GM10248 (cell line): ENCODE measurements at regions not wholly inside any gene's neighbourhood (a gene's known extent, or its start where the extent isn't known, plus 50 kb on each side); places are given as distances from the start of the nearest gene placed in this dataset.
A peak's percentile ranks its signal among the peaks of the same experiment; 100 is the strongest.

ENCODE experiments used
- CTCF ChIA-PET: fragments of 300-600 bp; sonication (Branson Sonifier 250); formaldehyde crosslinking; extraction: SDS; loops from one replicate; lab custom pipeline; 2021; ENCODE audit warnings: antibody characterized with exemption; lab: Yijun Ruan, JAX
- POLR2A ChIA-PET: fragments of 350-650 bp; sonication (Branson Sonifier 250); formaldehyde crosslinking; extraction: SDS; loops from one replicate; lab custom pipeline; 2020; ENCODE audit warnings: antibody characterized with exemption; lab: Yijun Ruan, JAX
- DNase-seq: peaks from one replicate; pipeline ENCODE4 v3.0.0; 2012; ENCODE audit errors: extremely low spot score
- CTCF ChIP-seq: IDR thresholded peaks from 2 replicates; pipeline ENCODE4 v1.5.1; 2012; ENCODE audit warnings: mild to moderate bottlenecking, low read depth; ENCODE audit errors: extremely low read depth, missing control alignments, control extremely low read depth

DNA sequence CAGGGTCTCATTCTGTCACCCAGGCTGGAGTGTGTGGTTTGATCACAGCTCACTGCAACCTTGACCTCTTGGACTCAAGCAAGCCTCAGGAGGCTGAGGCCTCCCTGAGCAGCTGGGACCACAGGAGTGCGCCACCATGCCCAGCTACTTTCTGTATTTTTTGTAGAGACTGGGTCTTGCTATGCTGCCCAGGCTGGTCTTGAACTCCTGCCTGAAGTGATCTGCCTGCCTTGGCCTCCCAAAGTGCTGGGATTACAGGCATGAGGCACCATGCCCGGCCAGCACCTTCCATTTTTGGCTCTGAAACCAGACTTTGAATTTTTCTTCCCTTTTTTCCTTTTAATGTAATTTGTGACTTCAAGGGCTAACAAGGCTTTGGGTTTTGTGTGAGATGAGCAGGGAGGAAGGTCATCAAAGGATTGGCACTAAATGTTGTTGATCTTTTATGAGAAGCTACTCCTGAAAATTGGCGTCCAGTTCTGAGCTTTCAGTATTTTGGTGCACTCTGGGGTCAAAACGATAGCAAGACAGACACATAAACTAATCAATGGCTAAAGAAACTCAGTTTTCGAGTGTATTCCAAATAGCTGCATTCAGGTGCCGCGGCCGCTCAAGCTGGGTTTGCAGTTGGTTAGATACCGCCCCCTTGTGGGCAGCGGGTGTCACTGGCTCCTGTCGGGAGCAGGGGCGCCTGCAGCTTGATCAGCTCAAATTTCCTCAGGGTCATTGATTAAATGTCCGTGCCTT is 51.9 kb upstream of the CLMP start:
- peak; percentile 89 for TF ChIP-seq CTCF
- peak; percentile 82 for DNase-seq
- ChIA-PET CTCF (interaction anchor here (0.6 to 5.8 kb wide), 51 partner anchors 12 to 1636 kb away, joined by 3 to 94 read pairs (median 4); no protein-coding TSS in a partner anchor), POLR2A (interaction anchor here (0.7 to 1.0 kb wide), 2 partner anchors 185 to 190 kb away, joined by 3 to 4 read pairs; no protein-coding TSS in a partner anchor)

GRCh38 chr11:123245567-123245966 is 50.5 kb upstream of the CLMP start:
- DNase-seq = no peak
- TF ChIP-seq CTCF = no peak
- ChIA-PET CTCF (interaction anchor here (1.2 to 5.8 kb wide), 10 partner anchors 11 to 233 kb away, joined by 3 to 94 read pairs (median 26); no protein-coding TSS in a partner anchor), POLR2A (no interaction called here)
